Central memory CD8-positive, alpha-beta T cell (primary cell): ENCODE measurements at regions not wholly inside any gene's neighbourhood (a gene's known extent, or its start where the extent isn't known, plus 50 kb on each side); places are given as distances from the start of the nearest gene placed in this dataset.

ENCODE experiments used
- ATAC-seq: fragments of 150-1000 bp; cut with Tn5 transposase; replicated peaks from 2 replicates; pipeline ENCODE4 v1.10.0; 2022; ENCODE audit warnings: mild to moderate bottlenecking, moderate FRiP score, moderate number of reproducible peaks; ENCODE audit not compliant: poor library complexity, severe bottlenecking; ENCODE audit errors: extremely low read depth
- DNase-seq, 2 donors: peaks; one replicate each; pipeline ENCODE4 v3.0.0; 2021; ENCODE audit warnings: low spot score in 2 of 2
- H3K27ac Mint-ChIP-seq: one replicate; pipeline ENCODE4 v1.8.0; 2022; ENCODE audit warnings: low read depth, mild to moderate bottlenecking, moderate library complexity, mixed read lengths
- H3K27me3 Mint-ChIP-seq: one replicate; pipeline ENCODE4 v1.8.0; 2022; ENCODE audit warnings: mixed read lengths
- H3K36me3 Mint-ChIP-seq: one replicate; pipeline ENCODE4 v1.8.0; 2022; ENCODE audit warnings: mild to moderate bottlenecking, moderate library complexity, mixed read lengths; ENCODE audit not compliant: insufficient read depth
- H3K4me1 Mint-ChIP-seq: one replicate; pipeline ENCODE4 v1.8.0; 2022; ENCODE audit warnings: mixed read lengths
- H3K4me3 Mint-ChIP-seq: one replicate; pipeline ENCODE4 v1.8.0; 2022; ENCODE audit warnings: mild to moderate bottlenecking, moderate library complexity, mixed read lengths
- H3K9me3 Mint-ChIP-seq: one replicate; pipeline ENCODE4 v1.8.0; 2022; ENCODE audit warnings: mixed read lengths

DNA sequence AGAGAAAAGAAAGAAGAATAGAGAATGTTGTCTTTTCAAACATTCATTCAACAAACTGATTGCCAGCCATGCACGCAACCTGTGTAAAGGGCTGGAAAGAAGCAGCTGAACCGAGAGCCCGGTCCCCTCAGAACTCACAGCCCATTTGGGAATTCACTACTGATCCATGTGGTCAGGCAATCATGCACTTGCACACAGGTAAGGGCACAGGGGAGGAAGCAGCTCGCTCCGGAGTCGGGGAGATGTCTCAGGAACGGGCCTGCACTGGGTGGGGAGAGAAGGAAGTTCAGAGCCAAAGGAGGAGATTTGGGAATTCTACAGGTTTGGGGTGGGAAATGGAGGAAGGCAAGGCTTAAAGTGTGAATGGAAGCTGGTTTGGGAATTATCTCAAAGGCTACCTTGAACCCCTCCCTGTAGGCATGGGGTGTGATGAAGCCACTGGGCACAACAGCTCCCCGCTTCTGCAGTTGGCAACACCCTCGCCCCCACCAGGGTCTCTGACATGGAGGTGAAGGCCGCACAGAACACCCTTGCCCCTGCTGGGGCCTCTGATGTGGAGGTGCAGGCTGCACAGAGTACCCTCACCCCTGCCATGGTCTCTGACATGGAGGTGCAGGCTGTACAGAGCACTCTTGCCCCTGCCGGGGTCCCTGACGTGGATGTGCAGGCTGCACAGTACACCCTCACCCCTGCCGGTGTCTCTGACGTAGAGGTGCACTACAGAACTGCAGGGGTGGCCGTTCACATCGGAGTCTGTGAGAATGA lies 194.4 kb upstream of the RNF32 start:
- Mint-ChIP-seq H3K27ac (no peak overlapping the region), H3K4me3 (no peak overlapping the region), H3K27me3 (peaks cover 15% of the 10 kb centered on the region), H3K9me3 (no peaks in the 10 kb centered on the region), H3K36me3 (no peaks in the 10 kb centered on the region), H3K4me1 (no peaks in the 10 kb centered on the region)
- no peak for DNase-seq
- ATAC-seq, result no peak

DNA sequence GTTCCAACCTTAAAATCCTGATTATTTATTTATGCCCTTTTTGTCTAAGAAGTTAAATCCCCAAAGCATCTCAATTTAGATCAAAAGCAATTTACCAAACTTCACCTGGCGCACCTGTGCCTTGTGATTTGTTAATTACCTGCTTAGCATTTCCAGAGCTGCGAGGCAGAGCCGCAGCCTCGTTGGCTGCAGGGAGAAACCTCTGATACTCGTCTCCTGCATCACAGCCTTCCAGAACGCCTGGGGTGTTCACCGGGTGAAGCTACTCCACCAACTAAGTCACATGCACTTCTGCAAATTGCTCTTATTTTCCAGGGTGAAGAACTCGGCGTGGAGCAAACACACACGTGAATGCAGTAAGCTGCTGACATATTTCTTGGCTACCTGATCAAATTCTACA lies 198.1 kb upstream of the RNF32 start:
- no peak for ATAC-seq
- Mint-ChIP-seq H3K27me3 (peaks cover 23% of the 10 kb centered on the region), H3K9me3 (no peaks in the 10 kb centered on the region), H3K4me3 (no peak overlapping the region), H3K27ac (no peak overlapping the region), H3K4me1 (no peaks in the 10 kb centered on the region), H3K36me3 (no peaks in the 10 kb centered on the region)
- no peak for DNase-seq

DNA sequence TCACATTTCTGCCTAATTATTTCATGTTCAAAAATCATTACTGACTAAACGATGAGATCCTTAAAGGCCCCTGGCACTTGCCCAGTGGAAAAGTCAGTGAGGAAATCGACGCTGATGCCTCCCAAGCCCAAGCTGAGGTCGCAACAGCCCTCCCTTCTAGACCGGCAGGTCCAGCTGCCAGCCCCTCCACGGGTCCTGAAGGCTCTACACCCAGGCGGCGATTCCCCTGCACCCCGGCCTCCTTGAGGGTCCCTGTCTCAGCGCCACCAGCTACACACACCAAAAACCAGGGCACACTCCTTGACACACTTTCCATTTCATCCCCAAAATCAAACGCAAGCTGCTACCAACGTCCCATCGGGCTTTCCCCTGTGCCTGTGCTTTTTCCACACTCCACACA lies 200.1 kb upstream of the RNF32 start:
- no peak for ATAC-seq
- no peak overlapping the region for H3K27ac Mint-ChIP-seq
- peaks cover 31% of the 10 kb centered on the region for H3K27me3 Mint-ChIP-seq
- no peaks in the 10 kb centered on the region for H3K4me1 Mint-ChIP-seq
- DNase-seq, result no peak
- H3K36me3 Mint-ChIP-seq, result no peaks in the 10 kb centered on the region
- H3K9me3 Mint-ChIP-seq, result no peaks in the 10 kb centered on the region
- no peak overlapping the region for H3K4me3 Mint-ChIP-seq

DNA sequence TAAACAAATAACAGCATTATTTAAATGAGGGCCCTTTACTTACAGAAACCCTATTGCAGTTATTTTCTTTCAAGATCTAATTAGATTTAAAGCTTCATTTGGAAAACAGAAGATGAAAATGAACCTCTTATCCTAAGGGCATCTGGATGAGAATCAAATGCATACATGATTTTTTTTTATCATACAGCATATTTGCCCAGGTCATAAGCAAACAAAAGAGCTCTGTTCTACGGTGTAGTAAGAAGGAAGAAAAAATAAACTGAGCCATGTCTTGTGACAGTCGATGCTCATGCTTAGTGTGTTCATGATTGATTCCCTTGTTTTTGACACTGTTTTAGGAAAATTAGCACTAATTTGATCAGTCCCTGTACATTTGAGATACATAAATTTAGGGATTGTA lies 202.6 kb upstream of the RNF32 start:
- Mint-ChIP-seq H3K4me3 (no peak overlapping the region), H3K27ac (no peak overlapping the region), H3K4me1 (no peaks in the 10 kb centered on the region), H3K27me3 (peaks cover 42% of the 10 kb centered on the region), H3K36me3 (no peaks in the 10 kb centered on the region), H3K9me3 (peaks cover 4% of the 10 kb centered on the region)
- ATAC-seq (no peak), DNase-seq (no peak)

DNA sequence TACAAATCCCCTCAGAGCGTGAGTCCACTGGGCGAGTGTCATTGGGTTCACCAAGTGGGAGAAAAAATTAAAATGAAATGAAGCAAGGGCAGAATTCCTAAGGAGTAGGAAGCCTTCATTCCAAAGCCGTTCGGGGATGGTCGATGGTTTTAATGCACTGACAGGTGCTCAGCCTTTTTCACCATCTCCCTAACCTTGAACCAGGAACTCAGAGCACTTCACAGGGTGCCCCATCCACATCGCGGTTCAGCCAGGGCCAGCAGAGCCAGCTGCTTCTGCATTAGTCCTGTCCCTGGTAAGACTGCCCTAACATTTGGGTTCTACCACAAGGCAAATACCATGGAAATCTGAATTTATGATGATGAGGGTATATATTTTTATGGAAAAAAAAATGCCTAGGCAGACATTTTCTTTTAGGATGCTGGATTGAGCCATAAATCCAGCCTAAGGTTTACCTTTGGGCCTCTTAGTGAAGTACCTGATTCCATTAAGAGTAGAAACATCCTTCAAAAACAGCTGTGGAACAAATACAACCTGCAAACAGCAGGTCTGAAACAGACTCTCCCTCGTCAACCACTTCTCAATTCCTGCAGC lies 203.5 kb upstream of the RNF32 start:
- no peak overlapping the region for H3K27ac Mint-ChIP-seq
- H3K4me3 Mint-ChIP-seq, result no peak overlapping the region
- ATAC-seq, result no peak
- no peak for DNase-seq
- H3K9me3 Mint-ChIP-seq, result peaks cover 4% of the 10 kb centered on the region
- H3K36me3 Mint-ChIP-seq, result no peaks in the 10 kb centered on the region
- H3K4me1 Mint-ChIP-seq, result no peaks in the 10 kb centered on the region
- H3K27me3 Mint-ChIP-seq, result peaks cover 42% of the 10 kb centered on the region

DNA sequence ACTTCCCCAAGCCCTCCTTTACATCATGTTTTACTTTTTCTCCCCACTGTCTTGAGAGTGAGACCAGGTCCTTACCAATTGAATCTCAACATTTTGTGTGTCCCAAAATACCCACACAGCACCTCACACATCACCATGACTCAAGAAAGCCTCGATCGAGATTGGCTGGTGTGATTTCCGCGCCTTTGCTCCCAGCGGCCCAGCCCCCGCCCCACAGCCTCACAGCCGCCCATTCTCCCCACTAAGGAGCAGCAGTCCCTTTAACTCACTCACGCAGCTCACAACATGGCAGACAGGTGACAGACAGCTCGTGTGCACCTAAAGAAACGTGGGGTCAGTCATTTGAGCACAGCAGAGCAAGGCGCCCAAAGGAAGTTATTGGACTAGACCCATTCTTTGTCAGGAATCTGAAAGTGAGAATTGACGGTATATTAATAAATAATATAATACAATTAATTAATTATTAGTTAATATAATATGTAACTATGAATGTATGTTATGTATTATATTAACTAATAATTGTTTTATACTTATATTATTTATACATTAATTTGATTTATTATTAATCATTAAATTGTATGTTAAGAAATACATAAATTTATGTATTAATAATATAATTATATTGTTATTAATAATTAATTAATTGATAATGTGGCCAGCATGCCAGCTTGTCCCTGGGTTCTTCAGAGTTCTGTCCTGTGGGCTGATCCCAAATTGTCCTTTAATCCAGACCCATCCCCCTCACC lies 204.9 kb upstream of the RNF32 start:
- H3K9me3 Mint-ChIP-seq, result peaks cover 4% of the 10 kb centered on the region
- H3K27me3 Mint-ChIP-seq, result peaks cover 33% of the 10 kb centered on the region
- no peak overlapping the region for H3K27ac Mint-ChIP-seq
- ATAC-seq (no peak), DNase-seq (no peak)
- no peaks in the 10 kb centered on the region for H3K4me1 Mint-ChIP-seq
- no peak overlapping the region for H3K4me3 Mint-ChIP-seq
- H3K36me3 Mint-ChIP-seq, result no peaks in the 10 kb centered on the region

DNA sequence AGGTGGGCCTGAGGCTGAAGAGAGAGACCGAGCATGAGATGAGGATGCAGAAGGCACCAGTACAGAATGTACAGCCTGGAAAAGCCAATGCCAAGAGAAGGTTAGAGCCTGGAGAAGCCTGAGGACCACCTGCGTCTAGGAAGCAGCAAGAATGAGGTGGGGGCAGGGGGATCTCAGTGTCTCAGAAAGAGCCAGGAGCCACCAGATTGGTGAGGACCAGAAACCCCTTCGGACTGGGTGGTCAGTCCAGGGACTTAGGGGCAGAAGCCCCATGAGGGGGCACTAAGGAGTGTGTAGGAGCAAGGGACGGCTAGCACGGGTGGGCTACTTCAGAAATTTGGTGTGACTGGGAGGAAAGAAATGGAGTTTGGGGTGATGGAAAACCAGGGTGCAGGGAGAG lies 205.9 kb upstream of the RNF32 start:
- ATAC-seq, result no peak
- no peak overlapping the region for H3K4me3 Mint-ChIP-seq
- H3K27me3 Mint-ChIP-seq, result peaks cover 30% of the 10 kb centered on the region
- peaks cover 4% of the 10 kb centered on the region for H3K9me3 Mint-ChIP-seq
- no peaks in the 10 kb centered on the region for H3K36me3 Mint-ChIP-seq
- H3K4me1 Mint-ChIP-seq, result no peaks in the 10 kb centered on the region
- H3K27ac Mint-ChIP-seq, result no peak overlapping the region
- no peak for DNase-seq

DNA sequence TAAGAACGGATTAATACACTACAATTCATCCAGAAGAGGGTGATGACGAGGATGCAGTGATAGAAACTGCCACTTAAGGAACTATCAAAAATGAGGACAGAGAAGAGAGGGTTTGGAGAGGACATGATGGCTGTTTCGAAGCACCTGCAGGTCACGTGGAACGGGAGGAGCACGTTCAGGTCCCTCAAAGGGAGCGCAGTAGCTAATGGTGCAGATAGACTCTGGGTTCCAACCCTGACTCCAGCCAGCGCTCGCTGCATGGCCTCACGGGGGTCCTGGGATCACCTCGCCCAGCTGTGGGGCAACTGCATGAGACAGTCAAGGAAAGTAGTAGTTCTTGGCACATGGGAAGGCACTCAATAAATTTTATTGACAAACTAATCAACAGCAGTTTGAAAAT lies 208.6 kb upstream of the RNF32 start:
- H3K4me3 Mint-ChIP-seq, result no peak overlapping the region
- no peaks in the 10 kb centered on the region for H3K4me1 Mint-ChIP-seq
- peaks cover 4% of the 10 kb centered on the region for H3K9me3 Mint-ChIP-seq
- no peak for ATAC-seq
- DNase-seq, result no peak
- H3K27me3 Mint-ChIP-seq, result peaks cover 34% of the 10 kb centered on the region
- no peak overlapping the region for H3K27ac Mint-ChIP-seq
- H3K36me3 Mint-ChIP-seq, result no peaks in the 10 kb centered on the region

DNA sequence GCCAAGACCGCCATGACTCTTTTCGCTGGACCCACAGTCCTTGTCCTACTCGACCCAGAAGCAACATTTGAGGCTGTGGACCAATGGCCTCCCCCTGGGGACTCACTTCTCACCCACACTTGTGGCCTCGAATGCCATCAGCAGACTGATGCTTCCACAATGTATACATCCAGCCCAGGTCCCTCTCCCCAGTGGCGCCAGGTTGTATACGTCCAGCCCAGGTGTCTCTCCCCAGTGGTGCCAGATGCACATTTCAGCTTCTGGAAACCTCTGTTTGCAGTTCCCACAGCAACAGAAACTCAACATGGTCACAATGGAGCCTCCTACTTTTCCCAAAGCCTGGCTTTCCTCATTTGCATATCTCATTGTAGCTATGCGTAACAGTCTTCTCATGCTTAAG lies 210.5 kb upstream of the RNF32 start:
- Mint-ChIP-seq H3K36me3 (no peaks in the 10 kb centered on the region), H3K4me1 (no peaks in the 10 kb centered on the region), H3K9me3 (peaks cover 4% of the 10 kb centered on the region), H3K4me3 (no peak overlapping the region), H3K27ac (no peak overlapping the region), H3K27me3 (peaks cover 30% of the 10 kb centered on the region)
- ATAC-seq (no peak), DNase-seq (no peak)

DNA sequence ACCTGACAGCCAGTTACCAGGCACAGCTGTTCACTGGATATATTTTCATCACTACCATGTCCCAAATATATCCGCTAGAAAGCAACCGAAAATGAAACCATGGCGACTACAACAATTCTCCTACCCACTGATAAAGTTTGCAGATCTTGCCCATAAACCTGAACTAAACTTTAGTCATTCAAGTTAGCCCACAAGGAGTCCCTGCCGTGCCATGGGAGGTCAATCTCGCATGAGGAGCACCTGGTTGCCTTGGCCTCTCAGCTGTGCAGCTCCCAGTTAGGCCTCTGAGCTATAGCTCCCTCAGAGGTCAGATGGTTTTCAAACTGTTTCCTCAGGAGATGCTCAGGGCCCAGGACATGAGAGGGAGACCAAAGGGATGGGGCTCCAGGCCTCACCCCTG lies 211.1 kb upstream of the RNF32 start:
- Mint-ChIP-seq H3K27ac (no peak overlapping the region), H3K4me3 (no peak overlapping the region), H3K36me3 (no peaks in the 10 kb centered on the region), H3K27me3 (peaks cover 30% of the 10 kb centered on the region), H3K9me3 (peaks cover 4% of the 10 kb centered on the region), H3K4me1 (no peaks in the 10 kb centered on the region)
- no peak for DNase-seq
- no peak for ATAC-seq

DNA sequence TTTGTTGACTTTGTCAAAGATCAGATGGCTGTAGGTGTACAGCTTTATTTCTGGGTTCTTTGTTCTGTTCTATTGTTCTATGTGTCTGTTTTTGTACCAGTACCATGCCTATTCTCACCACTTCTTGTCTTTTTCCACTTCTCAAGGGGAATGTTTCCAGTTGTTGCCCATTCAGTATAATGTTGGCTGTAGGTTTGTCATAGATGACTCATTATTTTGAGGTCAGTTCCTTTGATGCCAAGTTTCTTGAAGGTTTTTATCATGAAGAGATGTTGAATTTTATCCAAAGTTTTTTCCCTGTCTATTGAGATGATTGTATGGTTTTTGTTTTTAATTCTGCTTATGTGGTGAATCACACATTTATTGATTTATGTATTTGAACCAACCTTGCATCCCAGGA lies 216.7 kb upstream of the RNF32 start:
- H3K4me1 Mint-ChIP-seq, result no peaks in the 10 kb centered on the region
- no peak overlapping the region for H3K27ac Mint-ChIP-seq
- ATAC-seq, result no peak
- H3K4me3 Mint-ChIP-seq, result no peak overlapping the region
- peaks cover 5% of the 10 kb centered on the region for H3K9me3 Mint-ChIP-seq
- DNase-seq, result no peak
- no peaks in the 10 kb centered on the region for H3K36me3 Mint-ChIP-seq
- peaks cover 45% of the 10 kb centered on the region for H3K27me3 Mint-ChIP-seq

DNA sequence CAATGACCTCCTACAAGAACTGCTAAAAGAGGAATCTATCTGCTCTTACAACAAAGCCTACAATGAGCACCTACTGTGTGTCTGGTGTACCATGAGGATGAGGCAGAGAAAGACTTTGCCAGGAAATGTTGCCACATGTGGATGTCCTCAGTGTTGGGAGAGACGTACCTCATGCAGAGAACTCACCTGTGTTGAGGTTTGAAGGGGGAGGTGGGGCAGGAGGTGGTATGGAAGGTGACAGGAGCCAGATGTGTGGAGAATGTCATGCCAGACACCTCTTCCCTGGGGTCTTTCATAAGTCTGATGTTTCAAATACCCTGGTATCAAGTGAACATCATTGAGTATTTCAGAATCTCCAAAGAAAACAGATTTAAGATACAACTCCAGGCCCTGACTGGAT lies 220.1 kb upstream of the RNF32 start:
- no peaks in the 10 kb centered on the region for H3K36me3 Mint-ChIP-seq
- no peaks in the 10 kb centered on the region for H3K4me1 Mint-ChIP-seq
- DNase-seq, result no peak
- no peak for ATAC-seq
- peaks cover 38% of the 10 kb centered on the region for H3K27me3 Mint-ChIP-seq
- H3K4me3 Mint-ChIP-seq, result no peak overlapping the region
- H3K9me3 Mint-ChIP-seq, result peaks cover 5% of the 10 kb centered on the region
- H3K27ac Mint-ChIP-seq, result no peak overlapping the region

DNA sequence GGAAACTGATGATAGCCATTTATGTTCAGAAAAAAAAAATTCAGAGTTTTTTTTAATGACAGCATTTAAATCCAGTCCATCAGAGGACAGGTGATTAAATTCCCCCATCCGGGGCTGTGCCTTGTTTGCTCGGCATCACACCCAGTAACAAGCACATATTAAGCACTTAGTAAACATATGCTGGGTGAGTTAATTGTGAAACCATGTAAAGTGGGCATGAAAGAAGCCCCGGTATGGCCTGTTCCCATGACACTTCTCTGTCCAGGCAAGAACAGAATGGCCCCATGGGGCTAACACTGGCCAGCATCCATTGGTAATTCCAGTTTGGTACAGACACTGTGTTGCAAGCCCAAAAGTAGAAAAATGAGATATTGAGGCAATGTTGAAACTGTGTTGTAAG lies 220.8 kb upstream of the RNF32 start:
- H3K27me3 Mint-ChIP-seq, result peaks cover 40% of the 10 kb centered on the region
- peaks cover 5% of the 10 kb centered on the region for H3K9me3 Mint-ChIP-seq
- no peak overlapping the region for H3K4me3 Mint-ChIP-seq
- DNase-seq, result no peak
- H3K4me1 Mint-ChIP-seq, result no peaks in the 10 kb centered on the region
- no peaks in the 10 kb centered on the region for H3K36me3 Mint-ChIP-seq
- ATAC-seq, result no peak
- H3K27ac Mint-ChIP-seq, result no peak overlapping the region
